Fibroblast of lung (primary cell): ENCODE measurements at regions not wholly inside any gene's neighbourhood (a gene's known extent, or its start where the extent isn't known, plus 50 kb on each side); places are given as distances from the start of the nearest gene placed in this dataset.

Experiments
- CTCF ChIP-seq, 2 donors: IDR thresholded peaks in 1 of 2; conservative IDR thresholded peaks in 1 of 2; 1 replicate in 1 of 2; 2 replicates in 1 of 2; pipeline ENCODE4 v1.5.1; 2011 to 2012; ENCODE audit warnings: low read length in 2 of 2, control low read depth in 1 of 2, inconsistent platforms in 1 of 2, low read depth in 1 of 2, mild to moderate bottlenecking in 1 of 2
- EZH2 ChIP-seq: IDR thresholded peaks from 2 replicates; pipeline ENCODE4 v1.5.1; 2012; ENCODE audit warnings: low read length, control low read depth, mild to moderate bottlenecking; ENCODE audit errors: missing control alignments

GRCh38 chr3:94360987-94361386 lies 298.1 kb downstream of the NSUN3 start:
- TF ChIP-seq CTCF (conservative IDR thresholded peaks at IDR 0.05 in 1 of 2, IDR thresholded peaks at IDR 0.05 in 1 of 2; ENCODE audit: low read depth in 1 of 2, low read length in 2 of 2) (no peak), EZH2 (no peak)
